Activated CD4-positive, alpha-beta T cell treated with anti-CD3 and anti-CD28 coated beads, Interleukin-2, amount 50 U/mL, for 4 hours (primary cell): ENCODE measurements at regions not wholly inside any gene's neighbourhood (a gene's known extent, or its start where the extent isn't known, plus 50 kb on each side); places are given as distances from the start of the nearest gene placed in this dataset.

ENCODE experiments used
- DNase-seq, 2 experiments: peaks; one replicate each; pipeline ENCODE4 v3.0.0-alpha.2; 2020

DNA sequence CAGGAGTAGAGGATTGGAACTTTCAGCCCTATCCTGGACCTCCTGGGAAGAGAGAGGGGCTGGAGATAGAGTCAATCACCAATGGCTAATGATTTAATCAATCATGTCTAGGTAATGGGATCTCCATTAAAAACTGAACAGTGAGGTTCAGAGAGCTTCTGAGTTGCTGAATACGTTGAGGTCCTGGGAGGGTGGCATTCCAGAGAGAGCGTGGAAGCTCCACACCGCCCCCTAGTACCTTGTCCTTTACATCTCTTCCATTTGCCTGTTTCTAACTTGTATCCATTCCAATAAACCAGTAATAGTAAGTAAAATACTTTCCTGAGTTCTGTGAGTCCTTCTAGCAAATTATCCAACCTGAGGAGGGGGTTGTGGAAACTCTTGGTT lies 101.7 kb downstream of the B3GNT2 start:
- no peak for DNase-seq

DNA sequence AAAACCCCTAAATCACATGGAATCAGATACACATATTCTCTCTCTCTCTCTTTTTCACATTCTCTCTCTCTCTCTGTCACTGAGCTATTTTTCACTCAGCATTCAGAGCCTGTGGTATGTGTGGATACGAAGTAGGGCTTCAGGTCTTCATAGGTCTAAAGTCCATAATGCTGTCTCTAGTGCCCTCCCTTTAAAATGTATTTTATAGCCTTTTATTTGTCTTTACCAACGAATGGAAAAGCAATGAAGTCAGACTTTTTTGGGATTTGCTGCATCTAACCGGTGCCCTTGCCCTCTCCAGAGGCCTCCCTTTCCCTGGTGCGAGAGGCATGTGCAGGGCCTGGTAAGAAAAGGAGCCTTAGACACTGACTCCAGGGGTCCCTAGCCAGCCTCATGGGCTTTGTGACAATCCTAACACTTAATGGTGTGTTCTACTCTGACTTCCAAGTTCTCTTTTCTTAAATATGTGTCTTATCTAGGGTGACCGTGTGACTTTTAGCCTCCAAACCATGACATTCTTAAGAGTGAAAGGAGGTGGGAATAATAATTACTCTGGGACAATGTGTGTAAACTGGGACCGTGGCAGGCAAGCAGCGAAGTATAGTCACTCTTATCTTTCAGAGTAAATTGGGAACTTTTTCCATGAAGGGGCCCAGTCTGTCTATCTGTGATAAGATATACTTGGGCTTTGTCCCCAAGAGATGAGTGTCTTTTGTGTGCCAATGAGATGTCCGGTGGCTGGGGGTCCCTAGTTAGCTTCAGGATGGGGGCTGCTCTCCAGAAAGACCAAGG lies 101.1 kb downstream of the B3GNT2 start:
- DNase-seq, result no peak

DNA sequence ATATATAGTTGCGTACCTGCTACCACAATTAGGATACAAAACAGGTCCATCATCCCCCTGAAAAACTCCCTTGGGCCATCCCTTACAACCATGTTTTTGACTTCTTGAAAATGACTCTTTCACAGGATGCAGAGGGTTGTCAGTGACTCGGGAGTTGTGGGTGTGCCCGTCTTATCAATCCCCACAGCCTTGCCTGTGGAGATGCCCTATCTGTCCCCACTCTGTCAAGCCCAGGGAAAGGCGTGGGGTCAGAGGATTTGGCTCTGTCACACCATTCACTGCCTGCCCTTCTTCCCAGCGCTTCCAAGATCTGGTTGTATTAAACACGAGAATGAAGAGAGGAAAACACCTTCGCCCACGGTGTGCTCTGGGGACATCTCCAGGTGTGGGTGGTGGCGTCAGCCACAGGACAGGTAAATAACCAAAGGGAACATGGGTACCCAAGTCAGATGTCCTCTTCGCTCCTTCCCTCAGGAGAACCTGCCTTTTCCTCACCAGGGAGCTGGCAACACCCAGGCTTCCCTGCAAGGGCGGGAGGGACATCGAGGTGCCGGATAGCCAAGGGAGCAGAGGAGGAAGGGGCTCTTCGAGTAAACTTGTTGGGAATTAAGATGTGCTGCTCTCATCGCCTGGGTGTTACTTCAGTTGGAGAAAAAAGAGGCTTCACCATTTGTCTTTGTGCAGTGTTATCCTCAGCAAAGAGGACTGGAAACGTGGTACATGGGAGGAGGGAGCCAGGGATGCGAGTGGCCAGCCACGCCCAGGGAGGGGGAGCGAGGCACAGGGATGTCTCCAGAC lies 100.3 kb downstream of the B3GNT2 start:
- no peak for DNase-seq

DNA sequence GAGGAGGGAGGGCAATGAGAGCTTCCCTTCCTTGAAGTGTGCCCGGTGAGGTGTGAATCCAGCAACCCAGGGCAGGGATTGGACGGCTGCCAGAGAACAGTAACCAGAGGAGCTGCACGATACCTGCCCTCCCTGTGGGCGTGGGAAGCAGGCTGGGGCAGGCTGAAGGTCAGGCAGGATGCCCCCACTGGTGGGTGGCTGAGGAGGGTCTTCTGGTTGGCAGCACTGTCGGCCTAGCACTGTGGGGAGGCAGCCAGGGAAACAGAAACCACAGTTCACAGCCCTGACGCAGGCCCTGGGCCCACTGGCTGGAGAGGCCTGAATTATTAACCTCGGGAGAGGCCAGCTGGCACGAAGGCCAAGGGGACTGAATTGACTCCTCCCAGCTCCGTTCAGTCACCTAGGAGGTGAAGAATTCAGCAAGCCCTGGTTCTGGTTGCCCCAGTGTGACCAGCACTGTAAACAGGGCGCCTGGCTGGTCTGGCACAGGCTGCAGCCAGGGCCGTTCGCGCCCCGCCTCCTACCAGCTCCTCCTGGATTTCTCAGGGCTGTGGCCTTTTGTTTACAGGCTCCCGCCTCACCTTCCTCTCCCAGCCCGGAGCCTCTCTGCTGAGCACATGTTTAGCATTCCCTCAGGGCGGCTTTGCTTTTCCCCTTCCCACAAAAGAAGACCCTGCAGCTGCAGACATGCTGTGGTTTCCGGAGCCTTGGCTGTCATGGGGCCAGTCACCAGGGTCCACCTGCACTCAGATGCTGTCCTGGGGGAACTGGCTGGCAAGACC lies 97.8 kb downstream of the B3GNT2 start:
- no peak for DNase-seq

DNA sequence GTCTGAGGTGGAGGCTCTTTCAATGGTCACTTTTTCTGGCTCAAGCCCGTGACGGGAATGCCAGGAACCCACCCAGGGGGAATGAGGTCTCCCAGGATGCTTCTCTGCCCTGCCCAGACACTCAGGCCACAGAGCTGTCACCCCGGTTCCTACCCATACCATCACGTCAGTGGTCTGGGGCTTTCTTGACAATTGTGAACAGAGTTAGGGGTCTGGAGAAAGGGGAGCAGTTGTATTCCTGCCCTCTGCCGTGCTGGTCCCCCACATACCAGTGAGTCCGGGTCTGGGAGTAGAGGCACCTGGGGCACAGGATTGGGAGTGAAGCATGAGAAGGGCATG lies 97.2 kb downstream of the B3GNT2 start:
- no peak for DNase-seq

DNA sequence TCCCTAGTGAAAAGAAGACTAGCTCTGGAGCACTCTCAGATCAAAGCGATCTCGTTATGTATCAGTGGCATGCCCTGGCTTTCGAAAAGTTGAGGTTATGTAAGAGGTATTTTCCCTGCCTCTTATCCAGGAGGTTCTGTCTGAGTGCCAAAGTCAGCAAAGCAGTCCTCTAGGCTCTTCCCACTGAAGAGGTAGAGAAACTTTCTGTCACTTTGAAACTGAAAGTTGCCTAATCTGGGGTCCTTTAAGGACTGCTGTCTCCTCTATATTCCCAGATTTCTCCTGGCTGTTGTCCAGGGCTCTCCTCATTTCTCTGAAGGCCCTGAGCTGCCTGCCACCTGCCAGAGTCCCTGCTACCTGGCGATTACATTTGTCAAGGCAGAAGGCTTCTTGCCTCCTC lies 96.3 kb downstream of the B3GNT2 start:
- DNase-seq, result no peak

DNA sequence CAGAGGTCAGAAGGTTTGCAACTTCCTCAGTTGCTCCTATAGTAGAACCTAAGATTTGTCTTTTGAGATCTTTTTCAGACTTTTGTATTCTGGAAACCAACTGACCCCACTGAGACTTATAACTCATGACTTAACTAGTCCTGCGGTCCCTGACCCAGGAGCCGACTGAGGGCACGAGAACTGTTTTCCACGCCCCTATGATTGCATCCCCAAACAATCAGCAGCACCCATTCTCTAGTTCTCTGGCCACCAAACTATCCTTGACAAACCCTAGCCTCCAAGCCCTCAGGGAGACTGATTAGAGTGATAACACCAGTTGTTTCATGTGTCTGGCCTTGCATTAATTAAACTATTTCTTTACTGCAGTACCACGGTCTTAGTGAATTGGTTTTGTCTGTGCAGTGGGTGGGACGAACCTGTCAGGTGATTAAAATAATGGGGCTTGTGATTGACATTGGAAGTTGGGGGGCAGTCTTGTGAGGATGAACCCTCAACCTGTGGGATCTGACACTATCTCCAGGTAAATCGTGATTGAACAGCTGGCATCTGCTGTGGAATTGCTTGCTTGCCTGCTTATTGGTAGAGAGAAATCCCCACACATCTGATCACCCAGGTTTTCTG lies 95.7 kb downstream of the B3GNT2 start:
- DNase-seq, result no peak

DNA sequence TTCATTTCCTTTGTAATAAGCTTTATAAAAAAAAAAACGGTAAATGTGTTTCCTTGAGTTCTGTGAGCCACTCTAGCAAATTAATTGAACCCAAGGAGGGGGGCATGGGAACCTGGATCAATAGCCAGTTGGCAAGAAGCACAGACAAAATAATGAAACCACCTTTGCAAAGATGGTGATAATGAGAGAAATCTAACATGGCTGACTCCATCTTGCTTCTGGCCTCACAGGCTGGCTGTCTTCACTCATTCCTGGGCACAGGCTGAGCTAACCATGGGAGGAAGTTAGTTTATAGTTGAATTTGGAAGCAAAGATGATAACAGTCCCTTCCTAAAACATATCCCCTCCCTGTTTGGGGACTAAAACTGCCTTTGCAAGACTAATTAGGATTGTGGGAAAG lies 95.1 kb downstream of the B3GNT2 start:
- DNase-seq, result no peak

DNA sequence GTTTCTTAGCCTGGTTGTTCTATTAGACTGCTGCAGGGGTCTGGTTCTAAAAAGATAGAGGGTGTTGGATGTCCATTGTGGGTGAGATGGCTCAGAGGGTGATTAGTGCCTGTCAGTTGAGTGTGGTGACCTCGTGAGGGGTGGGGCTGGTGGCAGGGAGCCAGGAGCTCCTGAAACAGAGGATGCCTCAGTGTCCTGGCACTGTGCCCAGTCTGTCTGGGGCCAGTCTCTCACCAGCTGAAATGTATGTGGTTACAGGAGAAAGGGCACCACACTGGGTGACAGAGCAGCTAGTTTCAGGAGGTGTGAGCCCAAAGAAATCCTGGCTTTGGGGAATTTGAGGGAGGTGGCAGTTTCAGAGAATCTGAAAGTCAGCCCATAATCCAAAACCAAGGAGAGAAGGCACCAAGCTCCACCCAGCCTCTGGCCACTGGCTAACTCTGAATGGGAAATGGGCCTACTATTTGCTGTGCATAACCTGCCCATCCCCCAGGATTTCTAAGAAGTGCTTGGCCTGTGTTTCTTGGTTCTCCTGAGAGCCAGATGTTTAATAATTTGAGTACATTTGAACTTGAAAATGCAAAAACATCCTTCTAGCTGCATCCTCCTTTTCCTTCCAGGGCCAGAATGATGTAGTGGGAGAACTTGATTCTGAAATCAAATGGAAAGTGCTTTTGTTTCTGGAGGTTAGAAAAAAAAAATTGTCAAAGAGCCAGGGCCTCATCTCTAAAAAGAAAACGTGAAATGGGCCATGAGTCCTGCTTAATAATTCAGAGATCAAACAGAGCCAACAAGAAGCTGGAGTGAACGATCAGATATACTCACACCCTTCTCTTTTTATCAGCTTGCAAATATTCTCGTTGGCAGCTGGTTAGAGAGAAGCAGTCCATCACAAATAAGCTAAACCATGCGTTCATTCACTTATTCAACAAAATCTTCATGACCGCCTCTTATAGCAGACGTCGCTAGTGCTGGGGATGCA lies 92.3 kb downstream of the B3GNT2 start:
- peak in 1 of 2 experiments; percentile 12 for DNase-seq

DNA sequence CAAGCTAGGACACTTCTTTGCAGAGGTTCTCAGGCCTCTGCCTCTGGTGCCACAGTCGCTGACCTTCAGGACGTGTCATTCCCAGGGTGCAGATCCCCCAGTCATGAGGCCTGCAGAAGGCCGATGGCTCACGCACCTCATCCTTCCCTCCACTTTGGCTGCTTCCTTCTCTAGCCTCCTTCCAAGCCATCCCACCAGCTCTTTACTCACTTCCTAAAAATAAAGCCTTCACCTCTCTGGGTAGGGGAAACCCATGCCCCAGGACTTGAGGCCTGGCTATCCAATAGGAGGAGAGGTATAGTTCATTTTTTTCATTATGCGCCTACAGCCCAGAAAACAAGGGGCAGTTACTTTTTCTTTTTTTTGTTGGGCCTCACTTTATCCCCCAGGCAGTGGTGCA lies 91.4 kb downstream of the B3GNT2 start:
- DNase-seq, result no peak

DNA sequence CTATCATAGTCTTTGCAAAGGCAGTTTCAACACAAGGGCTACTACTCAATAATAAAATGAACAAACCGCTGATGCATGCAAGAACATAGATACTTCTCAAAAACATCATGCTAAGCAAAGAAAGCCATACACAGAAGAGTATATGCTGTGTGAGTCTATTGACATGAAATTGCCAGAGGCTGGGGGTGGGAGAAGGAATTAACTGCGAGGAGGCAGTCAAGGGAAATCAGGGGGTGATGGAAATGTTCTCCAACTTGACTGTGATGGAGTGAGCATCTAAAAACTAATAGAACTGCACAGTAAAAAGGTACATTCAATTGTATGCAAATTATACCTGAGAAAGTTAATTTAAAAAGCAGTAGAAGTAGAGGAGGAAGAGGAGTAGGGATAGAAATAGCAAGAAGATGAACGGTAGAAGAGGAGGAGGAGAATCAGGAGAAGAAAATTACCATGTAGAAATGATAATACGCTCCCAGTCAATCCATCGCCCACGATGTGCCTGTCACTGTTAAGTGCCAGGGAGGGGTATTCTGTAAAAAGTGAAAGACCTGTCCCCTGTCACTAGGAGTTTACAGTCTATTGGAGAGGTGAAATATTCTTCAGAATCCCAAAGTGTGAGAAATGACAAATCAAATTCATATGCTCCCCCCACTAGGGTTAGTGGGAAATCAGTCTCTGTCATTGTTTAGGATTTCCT lies 90.3 kb downstream of the B3GNT2 start:
- no peak for DNase-seq

DNA sequence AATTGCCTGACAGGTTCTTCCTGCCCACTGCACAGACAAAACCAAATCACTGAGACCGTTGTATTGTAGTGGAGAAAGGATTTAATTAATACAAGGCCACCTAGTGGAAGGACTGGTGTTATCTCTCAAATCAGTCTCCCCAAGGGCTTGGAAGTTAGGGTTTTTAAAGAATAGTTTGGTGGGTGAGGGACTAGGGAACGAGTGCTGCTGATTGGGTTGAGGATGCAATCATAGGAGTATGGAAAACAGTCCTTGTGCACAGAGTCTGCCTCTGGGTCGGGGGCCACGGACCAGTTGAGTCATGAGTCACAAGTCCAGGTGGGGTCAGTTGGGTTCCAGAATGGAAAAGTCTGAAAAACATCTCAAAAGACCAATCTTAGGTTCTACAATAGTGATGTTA lies 89.1 kb downstream of the B3GNT2 start:
- no peak for DNase-seq

DNA sequence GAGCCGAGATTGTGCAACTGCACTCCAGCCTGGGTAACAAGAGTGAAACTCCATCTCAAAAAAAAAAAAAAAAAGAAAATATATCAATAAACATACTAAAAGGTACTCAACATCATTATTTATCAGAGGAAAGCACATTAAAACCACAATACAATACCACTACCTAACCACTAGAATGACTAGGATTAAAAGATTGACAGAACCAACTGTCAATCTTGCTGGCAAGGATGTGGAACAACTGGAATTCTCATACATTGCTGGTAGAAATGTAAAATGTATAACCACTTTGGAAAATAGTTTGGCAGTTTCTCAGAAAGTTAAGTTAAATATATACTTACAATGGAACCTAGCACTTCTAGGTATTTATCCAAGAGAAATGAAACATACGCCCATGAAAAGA lies 88.6 kb downstream of the B3GNT2 start:
- DNase-seq, result no peak

DNA sequence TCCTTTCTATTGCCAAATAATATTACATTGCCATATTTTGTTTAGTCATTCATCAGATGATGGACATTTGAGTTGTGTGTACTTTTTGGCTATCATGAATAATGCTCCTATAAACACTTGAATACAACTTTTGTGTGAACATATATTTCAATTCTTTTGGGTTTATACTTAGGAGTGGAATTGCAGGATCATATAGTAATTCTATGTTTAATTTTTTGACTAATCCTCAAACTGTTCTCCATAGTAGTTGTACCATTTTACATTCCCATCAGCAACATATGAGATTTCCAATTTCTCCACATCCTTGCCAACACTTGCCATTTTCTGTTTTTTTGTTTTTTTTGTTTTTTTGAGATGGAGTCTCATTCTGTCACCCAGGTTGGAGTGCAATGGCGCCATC lies 87.2 kb downstream of the B3GNT2 start:
- DNase-seq, result no peak

DNA sequence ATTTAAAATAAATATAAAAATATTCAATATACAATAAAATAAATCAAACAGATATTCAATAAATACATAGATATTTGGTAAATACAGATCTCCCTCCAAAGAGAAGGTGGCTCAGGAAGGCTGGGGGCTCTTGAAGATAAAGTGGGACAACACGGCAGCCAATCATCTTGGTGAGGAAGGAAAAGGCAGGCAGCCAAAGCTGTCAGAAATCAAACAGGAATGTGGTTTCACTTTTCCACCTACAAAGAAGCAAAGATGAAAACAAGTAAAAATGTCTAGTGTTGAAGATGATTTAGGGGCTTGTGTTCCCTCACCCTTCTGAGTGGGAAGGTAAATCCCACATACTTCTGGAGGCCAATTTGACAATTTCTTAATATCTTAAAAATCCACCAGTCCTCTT lies 85.7 kb downstream of the B3GNT2 start:
- no peak for DNase-seq

DNA sequence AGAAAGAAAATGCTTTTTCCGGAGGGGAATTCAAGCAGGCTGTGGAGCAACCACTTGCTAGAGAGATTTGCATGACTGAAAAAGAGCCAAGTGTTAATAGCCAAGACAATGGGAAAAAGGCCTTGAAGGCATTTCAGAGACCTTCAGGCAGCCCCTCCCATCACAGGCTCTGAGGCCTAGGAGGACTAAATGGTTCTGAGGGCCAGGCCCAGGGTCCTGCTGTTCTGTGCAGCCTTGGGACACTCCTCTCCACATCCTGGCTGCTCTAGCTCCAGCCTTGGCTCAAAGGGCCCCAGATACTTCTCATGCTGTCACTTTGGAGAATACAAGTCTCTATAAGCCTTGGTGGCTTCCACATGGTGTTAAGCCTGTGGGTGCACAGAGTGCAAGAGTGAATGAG lies 81.8 kb downstream of the B3GNT2 start:
- DNase-seq, result no peak
